HG02571 (cell line): ENCODE measurements at regions not wholly inside any gene's neighbourhood (a gene's known extent, or its start where the extent isn't known, plus 50 kb on each side); places are given as distances from the start of the nearest gene placed in this dataset.

Source experiments
- ATAC-seq: cut with Tn5 transposase; IDR thresholded peaks from one replicate; pipeline ENCODE4 v1.9.1; 2021; ENCODE audit warnings: mild to moderate bottlenecking, moderate library complexity; ENCODE audit not compliant: unreplicated experiment

DNA sequence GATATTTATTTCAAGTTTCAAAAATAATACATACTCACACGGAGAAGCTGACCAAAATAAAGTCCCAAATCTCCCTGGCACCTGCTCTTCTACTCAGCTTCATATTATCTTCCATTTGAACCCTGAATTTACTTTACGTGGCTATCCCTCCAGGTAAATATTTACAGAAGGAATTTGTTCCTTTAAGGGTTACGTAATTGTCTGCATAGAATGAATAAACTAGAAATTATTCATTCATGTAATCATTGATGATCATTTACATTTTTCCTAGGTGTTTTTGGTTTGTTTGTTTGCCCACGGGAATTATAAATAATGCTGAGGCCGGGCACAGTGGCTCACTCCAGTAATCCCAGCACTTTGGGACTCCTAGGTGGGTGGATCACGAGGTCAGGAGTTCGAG is 251.2 kb downstream of the PLK2 start:
- ATAC-seq = no peak

DNA sequence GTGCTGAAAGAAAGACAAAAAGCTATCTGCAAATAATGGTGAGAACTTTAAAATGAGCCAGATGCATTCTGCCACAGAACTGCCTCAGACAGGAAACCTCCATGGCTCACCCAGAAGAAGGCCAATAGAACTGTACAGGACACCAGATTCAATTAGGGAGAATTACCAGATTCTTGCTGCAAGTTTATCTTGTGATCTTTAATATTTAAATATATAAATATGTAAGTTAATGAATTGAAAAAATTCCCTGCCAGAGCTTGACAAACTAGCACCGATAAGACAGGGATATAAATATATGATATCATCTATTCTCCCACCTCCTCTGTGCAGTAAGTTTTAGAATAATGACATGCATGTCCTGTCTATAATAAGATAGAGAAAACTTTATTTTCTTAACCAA is 252.8 kb downstream of the PLK2 start:
- ATAC-seq = no peak

DNA sequence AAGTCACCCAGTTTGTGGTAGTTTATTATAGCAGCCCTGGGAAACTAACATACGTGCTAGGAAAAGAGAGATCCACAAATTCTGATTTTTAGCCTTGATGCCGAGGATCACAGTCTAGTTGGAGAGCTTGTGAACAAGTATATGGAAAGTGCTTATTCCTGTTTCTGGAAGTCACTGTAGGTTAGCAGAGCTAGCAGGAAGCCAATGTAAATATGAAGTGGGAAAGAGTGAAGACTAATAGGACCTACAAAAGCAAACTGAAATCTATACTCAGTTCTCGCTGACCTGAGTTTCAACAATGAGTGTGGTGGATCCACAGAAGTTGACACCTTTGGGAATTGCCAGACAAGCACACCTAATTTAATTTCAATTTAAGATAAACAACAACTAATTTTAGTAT is 254.9 kb downstream of the PLK2 start:
- no peak for ATAC-seq

DNA sequence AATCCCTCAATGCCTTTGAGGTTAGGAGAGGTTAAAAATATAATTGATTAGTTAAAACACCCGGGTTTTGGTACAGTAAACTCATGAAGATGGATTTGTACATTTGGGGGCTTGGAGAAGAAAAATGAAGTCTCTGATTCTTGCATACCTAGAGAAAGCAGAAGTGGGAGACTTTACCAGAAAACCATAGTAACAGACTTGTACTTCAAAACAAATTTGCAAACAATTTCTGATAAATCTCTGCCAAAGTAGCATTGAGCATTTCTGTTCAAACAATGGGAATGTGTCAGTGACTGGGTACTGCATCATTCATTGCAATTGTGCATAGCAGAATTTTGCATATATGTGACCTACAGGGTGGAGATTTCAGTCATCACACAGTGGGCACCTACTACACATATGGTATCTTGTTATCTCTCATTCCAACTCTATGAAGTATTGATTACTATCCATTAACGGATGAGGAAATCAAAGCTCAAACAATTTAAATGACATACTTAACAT is 256.9 kb downstream of the PLK2 start:
- ATAC-seq = no peak

DNA sequence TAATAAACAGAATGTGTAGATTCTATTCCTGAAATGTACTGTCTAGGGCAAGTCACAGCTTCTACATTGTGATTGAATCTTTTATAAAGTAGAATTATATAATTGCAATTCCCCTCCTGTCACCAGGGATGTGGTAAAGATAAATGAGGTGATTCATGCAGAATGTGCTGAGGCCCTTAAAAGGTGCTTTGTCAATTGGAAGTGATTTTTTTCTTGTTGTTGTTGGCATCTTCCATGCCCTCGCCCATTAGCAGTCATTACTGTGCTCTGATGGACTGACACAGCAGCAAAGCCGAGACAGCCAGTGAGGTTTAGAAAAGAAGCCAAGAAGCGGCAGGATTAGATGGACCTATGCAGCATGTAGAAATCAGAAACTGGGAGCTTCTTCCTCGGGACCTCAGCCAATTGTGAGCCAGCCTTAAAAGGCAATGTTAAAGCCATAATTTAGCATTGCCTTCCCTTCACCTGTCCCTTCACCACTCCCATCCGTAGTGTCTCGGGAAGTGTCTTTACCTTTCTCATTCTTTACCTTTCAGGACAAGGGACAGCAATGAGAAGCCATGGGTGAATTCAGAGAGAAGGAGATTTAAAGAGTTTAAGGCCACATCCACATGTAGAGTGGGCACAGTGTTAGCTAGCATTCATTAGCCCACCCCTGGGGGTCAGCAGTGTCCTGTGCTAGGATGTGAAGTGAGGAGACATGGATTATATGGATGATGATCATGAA is 257.8 kb downstream of the PLK2 start:
- ATAC-seq = no peak

DNA sequence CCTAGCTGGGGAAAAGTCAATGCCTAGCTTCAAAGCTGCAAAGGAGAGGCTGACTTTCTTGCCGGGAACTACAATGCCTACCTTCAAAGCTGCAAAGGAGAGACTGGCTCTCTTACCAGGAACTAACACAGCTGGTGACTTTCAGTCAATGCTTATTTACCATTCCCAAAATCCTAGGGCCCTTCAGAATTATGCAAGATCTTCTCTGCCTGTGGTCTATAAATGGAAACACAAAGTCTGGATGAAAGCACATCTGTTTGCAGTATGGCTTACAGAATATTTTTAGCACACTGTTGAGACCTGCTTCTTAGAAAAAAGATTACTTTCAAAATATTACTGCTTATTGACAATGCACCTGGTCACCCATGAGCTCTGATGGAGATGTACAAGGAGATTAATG is 259.4 kb downstream of the PLK2 start:
- no peak for ATAC-seq

DNA sequence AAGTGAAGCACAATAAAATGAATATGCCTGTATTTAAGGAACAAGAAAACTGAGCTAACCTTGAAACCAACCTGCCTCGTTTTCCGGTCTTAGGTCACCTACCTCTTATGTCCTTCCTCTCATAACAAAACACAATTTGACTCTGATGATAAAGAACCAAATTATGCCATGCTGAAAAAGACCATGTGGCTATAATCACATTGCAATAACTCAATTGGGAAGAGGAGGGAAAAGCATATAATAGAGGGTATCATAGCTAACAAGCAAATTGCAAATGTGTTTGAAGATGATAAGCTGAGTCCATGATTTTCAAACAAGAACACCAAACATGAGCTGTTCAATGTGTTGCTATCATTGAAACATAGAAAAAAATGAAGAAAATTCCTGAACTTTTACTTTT is 260.8 kb downstream of the PLK2 start:
- ATAC-seq = no peak

DNA sequence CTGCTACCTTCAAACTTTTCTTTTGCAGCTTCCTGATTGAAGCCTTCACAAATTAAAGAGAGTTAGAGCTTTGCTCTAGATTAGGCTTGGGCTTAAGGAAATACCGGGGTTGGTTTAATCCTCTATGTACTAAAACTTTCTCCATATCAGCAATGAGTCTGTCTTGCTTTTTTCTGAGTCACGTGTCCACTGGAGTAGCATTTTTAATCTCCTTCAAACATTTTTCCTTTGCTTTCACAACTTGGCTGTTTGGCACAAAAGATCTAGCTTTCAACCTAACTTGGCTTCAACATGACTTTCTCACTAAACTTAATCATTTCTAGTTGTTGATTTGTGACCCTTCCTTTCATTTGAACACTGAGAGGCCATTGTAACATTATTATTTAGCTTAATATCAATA is 261.6 kb downstream of the PLK2 start:
- ATAC-seq = no peak

DNA sequence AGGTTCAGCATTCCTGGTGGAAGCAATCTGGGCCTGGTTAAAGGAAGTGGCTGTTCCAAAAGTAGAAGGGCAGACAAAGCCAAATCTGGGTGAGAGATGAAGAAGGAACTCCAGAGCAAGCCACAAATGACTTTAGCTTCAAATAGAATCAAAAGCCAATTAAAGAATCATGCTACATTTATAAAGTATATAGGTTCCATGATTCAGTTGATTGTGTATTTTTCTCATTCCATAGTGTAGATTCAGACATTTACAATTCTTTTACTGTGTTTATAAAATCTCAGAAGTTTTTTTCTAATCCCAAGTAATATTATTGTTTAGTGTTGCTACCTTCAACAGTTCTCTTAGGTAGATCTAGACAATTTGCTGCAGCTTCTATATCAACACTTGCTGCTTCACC is 262.0 kb downstream of the PLK2 start:
- no peak for ATAC-seq

DNA sequence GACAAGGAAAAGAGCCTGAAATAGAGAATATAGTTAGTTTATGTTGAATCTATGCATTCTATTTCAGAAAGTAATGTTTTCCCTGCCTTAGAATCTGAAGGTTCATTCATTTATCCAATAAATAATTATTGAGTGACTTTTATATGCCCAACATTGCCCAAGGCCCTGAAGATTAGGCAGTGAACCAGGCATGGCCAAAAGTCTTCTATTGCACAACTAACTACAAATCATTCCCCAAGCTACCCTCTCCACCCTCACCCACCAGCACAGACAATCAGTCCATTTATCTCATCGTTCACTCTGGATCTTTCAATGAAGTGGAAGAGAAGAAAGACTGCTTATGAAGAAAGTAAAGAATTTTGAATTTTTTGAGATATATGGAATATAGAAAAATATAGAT is 268.4 kb downstream of the PLK2 start:
- ATAC-seq = no peak

DNA sequence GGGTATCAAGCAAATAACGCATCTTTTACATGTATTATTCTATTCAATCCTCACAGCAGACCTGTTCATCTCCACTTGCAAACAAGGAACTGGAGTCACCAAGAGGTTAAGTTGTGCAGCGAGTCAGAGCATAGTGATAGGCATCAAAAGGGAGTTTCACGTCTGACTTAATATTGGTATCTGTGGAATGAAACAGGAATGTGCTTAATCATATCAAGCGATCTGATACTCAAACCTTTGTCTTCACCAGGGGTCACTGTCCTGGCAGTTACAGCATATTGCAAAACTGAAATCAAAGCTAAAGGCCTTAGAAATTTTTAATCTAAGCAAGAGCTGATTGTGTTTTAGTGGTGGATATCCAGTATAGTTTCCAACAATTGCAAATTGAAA is 271.6 kb downstream of the PLK2 start:
- no peak for ATAC-seq

DNA sequence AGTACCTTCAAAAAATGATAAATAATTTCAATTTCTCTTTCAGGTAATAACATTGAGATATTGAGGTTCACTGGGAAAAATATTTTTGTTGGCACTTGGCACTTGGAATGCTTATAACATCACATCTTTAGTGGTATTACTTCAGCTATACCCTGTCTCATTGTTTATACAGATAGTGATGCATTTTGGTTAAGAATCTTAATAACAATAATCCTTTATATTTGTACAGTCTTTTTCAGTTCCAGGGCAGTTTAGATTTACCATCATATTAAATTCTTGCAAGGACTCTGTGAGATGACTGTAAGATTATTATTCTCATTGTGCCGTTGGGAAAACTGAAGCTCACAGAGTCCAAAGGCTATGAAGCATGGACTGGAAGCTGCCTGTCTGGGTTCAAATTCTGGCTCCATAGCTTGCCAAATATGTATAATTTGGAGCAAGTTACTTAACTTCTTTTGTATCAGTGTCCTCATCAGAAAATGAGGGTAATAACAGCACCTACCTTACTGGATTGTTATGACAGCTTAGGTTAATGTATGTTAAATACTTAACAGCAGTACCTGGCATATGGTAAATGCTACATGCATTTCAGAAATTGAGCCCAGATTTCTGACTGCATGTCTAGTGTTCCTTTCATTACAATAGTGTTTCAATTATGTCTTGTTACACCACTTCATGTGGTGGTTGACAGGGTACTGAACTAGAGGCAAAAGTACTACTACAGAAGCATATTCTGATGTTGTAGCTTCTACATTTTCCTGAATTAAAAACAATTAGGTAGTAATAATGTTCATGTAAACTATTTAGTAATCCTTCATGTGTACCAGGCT is 272.2 kb downstream of the PLK2 start:
- no peak for ATAC-seq

DNA sequence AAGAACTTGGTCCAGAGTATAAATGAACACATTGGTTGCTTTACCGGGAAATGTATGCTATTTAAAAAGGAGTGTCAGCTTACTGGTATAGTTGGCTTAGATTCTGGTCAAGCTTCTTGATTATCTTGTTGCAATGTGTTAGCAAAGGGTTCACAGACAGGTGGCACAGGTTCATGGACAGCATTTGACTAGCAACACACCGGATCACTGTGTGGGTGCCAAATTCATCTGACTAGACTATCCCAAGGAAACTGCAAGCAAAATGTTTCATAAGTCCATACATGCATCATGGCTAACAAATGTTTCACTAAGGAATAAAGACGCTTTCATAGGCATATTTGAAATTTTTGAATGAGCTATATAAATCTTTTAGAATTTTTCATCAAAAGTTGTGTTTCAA is 274.1 kb downstream of the PLK2 start:
- ATAC-seq = no peak

DNA sequence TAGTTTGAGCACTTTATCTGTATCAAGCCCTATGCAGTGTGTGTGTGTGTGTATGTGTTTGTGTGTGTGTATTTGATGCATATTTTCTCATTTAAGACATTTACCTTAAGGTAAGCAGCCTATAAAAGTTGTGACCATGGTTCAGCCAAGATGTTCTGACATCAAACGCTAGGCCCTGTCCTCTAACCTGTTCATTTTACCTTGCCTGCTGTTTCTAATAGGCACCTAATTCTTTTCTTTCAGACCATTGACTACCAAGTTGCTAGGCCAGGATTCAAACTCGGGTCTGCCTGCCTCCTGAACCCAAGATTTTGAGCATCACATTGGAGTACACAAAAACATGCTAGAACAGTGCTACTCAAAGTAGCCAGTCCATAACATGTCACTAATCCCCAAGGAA is 274.5 kb downstream of the PLK2 start:
- ATAC-seq = no peak

DNA sequence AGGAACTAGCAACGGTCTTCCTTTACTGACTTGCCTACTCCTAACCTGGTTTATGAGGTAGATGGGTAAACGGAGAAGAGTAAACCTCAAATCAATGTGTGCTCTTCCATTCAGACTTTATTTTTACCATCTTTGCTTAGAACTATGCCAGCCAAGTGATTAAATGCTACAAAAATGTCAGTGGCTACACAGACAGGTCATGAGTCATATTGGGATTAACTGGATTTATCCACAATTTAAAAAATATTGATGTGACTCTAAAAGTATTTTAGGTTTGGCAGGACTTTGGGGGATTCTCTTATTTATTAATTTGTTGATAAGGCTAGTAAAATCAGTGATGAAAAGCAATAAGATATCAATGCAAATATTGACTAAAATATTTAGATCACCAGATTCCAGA is 275.0 kb downstream of the PLK2 start:
- ATAC-seq = no peak

DNA sequence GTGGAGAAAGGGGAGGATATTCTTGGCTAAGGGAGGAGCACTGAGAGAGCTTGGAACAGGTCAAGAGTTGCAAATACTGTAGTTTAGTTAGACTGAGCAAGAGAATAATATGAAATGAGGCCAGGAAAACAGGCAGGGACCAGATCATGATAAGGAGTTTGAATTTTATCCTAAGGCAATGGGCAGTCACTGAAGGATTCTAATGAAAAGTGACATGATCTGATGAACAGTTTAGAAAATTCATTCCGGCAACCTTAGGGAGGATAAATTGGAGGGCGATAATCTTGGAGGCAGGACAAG is 276.1 kb downstream of the PLK2 start:
- ATAC-seq = no peak

DNA sequence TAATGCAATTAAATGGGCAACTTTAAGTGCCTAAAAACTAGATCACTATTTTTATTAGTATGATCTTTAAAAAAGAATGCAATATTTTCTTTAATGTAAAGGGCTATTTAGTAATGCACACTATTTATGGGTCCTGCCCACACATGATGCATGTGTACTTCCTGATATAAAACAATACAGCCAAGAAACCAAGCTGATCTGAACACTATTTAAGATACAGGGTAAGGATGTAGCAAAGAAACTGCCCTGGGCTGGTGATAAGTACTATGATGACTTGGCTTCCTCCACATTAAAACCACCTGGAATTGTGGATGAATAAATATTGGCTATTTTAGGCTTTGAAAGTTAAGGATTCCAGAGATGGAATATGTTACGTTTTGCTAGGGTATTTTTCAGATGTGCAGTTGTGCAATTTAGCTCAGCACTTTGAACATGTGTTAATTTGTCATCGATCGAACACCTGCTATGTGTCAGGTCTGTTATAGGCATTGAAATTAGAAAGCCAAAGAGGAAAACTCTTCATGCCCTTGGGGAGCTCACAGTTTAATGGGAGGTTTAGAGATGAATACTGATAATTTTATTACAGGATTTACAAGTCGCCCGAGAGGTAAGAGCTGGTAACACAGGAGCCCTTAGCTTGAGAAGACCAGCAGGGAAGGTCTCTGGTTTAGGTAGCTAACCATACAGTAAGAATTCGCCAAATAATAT is 276.7 kb downstream of the PLK2 start:
- no peak for ATAC-seq

DNA sequence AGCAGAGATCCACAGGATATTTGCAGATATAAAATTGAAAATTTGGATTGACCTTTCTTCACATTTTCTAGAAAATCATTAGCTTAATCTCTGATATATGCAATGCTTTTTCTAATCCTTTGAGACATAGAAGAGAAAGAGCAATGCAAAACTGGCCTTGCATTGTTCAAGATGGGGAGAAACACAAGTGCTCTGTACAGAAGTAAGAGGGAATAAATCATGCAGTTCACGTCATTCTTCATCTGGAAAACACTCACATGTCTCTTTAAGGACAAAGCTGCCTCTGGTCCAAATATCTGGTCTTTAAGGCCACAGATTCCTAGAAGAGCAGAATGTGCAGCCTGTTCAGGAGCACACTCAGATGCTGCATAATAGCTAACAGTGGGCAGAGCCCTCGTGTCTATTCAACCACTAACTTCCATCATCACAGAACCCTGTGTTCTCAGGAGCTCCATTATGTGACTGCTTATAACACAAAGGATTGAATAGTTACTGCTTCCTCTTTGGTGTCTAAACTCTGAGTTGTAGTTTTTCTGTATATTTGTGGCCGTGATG is 277.5 kb downstream of the PLK2 start:
- ATAC-seq = no peak

DNA sequence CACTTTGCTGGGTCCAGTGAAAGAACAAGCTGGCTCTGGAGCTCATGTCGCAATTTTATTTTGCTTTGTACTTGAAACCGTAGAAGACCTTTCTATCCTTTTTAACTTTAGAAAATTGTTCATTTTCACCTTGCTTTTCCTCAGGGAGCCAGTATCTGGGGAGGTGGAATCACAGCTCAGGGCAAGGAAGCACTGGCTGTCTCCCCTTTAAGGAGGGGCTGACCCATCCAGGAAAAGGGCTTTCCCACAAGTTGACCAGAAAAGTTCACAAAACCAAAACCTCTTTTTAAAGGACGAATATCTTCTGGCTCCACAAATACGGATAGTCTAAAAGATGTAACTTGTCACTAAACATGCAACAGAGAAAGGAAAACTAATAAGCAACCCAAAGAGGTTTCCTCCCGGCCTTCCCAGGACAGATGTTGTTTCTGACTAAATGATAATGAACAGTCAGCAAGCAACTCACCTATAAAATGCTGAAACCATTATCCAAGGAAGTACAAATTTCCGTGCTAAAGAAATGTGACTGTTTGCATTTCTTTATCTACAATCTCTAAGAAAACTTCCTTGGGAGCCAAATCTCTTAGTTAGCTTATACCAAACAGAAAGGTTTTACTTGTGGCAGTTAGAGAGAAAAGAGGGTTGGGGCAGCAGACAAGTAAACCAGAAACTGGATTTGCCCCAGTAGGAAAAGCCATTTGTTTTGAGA is 278.2 kb downstream of the PLK2 start:
- ATAC-seq = no peak

DNA sequence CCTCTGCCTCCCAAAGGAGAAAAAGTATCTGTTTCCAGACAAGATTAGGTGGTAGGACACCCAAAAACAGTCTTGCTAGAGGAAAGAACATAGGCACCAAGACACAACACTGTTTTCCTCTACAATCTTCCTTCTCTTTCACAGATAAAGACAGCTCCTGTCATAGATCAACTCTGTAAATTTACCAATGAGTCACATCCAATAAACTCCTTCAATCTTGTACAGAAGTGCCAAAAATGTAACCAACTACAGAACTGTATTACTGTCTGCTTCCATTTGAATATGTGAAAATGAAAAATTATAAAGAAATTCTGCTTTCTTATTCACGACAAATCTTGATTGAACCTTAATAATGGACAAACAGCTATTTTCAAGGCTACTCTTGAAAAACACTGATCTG is 286.9 kb downstream of the PLK2 start:
- no peak for ATAC-seq

DNA sequence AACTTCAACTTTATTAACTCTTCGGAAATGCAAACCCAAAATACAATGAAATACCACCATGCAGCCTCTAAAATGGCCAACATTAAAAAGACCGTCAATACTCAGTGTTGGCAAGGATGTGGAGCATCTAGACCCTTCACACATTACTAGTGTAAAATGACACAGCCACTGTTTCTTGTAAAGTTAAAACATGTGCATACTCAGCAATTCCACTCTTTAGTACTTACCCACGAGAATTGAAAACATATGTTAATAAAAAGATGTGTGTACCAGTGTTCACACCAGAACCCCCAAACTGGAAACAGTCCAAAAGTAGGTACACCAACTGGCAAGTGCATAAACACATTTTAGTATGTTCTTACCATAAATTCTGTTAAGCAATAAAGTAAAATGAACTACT is 294.7 kb downstream of the PLK2 start:
- no peak for ATAC-seq
